NCI-H774 (cell line): ENCODE measurements at regions not wholly inside any gene's neighbourhood (a gene's known extent, or its start where the extent isn't known, plus 50 kb on each side); places are given as distances from the start of the nearest gene placed in this dataset.

Source experiments
- DNase-seq: peaks from one replicate; lab custom pipeline; 2025; lab: John Stamatoyannopoulos, UW

DNA sequence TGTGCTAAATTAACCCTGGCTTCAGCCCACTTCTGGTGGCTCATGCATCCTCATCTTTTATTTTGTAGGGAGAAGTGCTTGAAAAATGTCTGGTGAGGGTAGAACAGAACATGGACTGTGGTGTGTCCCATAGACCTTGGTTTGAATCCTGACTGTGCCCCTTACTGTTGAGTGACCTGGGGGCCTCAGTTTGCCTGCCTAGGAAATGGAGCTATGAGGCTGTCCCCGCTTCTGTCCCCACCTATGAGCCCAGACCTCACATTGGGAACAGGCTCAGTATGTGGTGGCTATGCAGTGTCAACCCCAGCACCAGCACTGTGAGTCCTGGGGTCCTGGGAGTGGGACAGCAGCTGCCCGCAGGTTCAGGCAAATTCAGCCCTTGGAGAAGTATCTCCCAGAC lies 186.3 kb upstream of the GSE1 start:
- no peak for DNase-seq

DNA sequence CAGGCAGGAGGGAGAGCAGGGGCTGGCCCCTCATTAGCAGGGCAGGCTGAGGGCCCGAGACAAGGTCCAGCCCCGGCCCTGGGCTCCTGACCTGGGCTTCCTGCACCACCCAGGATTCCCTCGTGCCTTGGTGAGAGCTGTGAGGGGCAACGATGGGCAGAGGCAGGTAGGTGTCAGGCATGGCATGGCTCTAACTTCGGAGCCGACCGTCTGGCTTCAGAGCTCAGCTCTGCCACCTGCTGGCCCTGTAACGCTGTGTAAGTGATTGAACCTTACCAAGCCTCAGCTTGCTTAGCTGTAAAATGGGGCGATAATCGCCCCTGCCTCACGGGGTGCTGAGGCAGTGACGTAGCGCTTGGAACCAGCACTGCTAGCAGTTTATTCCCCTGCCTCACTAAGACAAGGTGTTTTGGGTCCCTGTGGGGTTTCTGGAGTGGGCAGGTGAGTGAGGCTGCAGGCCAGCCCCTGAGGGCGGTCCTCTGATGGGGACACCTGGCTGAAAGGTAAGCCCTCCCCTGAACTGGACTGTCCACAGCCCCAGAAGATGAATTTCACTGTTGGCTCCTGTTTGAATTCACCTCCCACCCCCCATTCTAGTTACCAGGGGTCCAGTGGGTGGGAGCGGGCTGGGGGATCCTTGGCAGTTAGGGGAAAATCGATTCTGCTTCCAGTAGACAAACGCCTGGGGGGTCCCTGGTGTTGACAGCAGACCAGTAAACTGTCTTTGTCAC lies 184.8 kb upstream of the GSE1 start:
- DNase-seq: no peak

DNA sequence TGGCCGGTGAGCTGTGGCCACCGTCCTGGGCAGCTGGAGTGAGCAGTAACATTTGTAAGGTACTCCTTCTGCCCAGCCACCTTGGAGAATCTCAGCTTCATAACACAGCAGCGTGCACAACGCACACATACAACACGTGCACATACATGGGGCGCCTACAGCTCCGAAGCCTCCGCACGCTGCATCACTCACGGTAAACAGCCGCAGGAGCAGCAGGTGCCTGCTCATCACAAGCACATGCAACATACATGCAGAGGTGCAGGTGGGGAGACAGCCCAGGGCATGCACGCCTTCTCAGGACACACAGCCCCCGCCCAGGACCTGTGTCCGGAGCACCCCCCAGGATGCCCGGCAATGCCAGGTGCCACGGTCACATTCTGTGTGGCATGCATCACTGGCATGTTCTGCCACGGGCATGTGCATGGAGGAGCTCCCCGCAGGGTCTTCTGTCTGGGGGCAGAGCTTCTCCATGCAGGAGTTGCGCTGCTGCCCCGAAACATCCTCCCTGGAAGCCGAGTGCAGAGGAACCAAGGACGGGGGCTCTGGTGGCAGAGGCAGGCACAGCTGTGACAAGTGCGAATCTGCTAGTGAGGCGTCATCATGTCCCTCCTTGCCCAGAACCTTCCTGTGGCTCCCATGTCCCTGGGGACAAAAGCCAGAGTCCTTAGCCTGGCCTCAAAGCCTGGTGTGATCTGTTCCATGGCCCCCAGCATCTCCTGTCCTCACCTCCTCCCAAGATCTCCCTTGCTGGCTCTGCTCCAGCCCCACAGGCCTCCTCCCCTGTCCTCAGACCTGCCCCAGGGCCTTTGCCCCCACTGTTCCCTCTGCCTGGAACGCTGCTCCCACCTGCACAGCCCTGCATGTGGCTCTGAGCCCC lies 184.0 kb upstream of the GSE1 start:
- no peak for DNase-seq

DNA sequence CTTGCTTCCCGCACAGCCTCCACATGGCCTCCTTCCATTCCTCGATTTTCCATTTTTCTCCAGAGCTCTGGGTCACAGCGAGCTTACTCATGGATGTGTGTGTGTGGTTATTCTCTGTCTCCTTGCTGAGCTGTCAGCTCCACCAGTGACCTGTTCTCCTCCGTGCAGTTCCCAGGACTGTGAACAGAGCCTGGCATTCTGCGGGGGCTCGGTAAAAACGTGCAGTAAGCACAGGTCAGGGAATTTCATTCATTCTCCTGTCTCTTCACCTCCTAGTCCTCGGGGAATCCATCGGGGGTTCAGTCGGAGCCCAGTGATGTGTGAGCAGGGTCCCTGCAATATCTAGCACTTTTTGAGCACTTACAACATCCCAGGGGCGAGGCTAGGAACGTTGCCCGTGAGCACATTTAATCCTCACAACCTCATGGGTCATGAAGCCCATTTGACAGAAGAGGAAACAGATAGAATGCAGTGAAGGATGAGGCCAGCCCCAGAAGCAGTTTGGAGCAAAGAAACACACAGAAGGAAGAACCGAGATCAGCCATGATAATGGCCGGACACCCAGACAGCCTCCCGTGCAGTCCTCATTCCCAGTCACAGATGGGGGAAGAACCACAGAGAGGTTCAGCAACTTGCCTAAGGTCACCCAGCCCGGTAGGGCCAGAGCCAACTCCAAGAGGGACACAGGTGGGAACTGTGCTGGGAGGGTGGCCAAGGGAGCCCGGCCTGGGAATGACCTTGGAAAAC lies 183.2 kb upstream of the GSE1 start:
- no peak for DNase-seq

DNA sequence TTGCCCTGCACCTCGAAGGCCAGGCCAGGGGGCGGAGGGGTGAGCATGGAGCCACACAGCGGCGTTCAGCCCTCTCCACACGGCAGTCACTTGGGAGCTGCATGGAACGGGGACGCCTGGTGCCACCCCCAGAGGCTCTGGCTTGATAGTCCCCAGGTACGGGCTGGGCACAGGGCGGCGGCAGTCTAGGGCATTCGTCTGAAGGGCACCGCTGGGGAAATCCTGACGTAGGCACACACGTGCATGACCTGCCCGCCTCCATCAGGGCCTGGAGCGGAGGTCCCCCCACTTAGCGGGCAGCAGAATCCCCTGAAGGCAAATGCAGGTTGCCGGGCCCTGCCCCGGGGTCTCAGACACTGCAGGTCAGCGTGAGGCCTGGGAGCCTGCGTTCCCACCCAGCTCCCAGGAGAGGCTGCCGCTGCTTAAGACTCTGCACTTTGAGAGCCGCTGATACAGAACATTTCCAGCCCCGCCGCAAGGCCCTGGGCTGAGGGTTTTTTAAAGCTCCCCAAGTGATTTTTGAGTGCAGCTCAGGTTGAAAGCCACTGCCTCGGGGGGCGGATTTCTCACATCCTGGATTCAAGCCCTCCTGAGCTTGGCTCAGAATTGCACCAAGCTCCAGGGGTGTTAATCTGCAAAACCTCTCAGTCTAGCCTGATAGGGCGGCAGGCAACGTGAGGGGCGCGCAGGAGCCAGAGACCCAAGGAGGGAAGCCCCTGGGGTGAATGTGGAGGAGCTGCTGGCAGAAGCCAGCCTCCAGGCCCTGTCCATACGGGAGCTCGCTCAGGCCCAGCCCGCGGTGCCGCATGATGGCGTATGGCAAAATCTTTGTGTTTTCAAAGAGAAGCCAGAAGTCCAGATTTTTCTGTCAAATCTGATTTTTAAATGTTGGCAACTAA lies 182.3 kb upstream of the GSE1 start:
- DNase-seq: no peak

DNA sequence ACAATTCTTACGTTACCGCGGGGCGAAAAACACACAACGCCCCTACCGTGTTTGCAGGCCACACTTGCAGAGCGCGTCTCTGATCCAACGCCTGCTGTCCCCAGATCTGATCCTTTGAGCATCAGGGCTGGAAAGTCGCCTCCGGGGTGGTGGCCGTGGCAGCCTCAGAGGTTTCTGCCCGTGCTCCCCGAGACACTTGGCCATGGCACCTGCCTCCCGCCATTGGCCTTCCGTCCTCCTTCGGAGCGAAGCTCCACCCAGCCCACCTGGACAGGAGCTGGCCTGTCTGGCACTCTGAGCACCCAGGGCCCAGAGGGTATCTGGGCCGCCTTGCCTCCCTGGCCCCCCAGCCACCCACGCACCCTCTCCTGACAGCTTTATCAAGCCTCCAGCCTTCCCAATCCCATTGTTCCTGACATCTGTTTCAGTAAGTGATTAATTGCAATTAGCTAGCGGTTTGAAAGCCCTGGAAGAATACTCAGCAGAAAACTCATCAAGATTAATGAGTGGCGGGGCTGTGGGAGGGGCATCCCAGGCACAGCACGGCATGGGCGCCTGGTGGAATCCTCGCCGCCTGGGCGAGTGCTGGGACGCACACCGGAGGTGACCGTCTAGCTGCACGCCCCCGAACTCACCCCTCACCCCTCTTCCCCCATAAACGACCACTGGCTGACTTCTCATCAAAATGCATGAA lies 181.5 kb upstream of the GSE1 start:
- DNase-seq: no peak

DNA sequence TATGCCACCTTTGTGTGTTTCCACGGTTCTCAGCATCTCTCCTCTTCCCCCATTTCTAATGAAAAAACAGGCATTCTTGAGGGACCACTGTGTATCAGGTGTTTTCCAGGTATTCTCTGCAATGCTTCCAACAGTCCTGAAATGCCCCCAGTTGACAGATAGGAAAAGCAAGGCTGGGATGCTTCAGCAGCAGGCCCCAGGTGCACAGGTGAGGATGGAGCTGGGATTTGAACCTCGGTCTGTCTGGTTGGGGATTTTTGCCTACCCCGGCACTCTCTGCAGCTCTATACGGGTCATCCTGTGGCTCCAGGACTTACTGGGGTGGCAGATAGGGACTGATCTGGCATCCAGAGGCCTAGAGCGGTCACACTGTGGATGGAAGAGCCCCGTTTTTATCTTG lies 180.5 kb upstream of the GSE1 start:
- no peak for DNase-seq

DNA sequence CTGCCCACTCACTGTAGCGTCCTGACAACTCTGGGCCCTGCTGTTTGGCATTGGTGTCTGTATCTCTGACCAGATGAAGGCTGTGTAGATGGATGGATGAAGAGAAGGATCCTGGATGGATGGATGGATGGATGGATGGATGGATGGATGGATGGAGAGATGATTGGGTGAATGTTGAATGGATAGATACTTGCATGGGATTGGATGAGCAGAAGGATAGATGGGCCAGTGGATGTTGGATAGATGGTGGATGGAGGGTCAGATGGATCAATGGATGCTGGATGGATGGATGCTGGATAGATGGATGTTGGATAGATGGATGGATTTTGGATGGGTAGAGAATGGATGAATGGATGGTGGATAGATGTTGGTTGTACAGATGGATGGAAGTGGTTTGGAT lies 179.6 kb upstream of the GSE1 start:
- DNase-seq: no peak

DNA sequence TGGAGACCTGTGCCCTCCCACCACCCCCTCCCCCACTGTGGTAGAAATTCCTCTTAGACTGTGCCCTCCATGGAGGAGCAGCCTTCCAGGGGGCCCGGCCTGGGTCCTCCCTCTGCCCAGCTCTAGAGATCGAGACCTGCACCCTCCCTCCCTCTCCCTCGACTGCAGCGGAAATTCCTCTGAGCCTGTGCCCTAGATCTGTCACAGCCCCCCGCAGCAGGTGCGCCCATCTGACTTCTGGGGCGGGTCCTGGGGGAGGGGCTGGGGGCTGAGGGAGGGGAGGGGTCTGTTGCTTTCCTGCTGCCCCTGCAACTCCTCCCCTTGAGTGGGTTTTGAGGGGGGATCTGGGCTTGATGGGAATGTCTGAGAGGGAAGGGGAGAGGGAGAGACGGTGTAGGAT lies 177.8 kb upstream of the GSE1 start:
- no peak for DNase-seq

DNA sequence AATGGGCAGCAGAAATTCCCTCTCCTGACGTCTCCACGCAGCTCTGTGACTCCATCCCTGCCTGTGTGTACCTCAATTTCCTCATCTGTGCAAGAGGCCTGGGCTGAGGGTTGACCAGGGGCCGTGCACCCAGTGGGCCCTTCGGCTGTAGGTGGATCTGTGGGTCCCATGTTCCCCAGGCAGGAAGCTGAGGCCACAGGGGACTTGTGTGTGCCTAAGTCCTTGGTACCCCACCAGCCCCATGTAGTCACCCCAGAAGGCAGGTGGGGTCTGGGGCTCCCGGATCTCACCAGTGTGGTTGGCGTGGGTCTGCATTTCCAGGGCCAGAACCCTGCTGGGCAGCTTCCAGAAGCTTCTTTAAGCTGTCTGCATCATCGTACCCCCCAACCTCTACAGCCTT lies 177.4 kb upstream of the GSE1 start:
- no peak for DNase-seq

DNA sequence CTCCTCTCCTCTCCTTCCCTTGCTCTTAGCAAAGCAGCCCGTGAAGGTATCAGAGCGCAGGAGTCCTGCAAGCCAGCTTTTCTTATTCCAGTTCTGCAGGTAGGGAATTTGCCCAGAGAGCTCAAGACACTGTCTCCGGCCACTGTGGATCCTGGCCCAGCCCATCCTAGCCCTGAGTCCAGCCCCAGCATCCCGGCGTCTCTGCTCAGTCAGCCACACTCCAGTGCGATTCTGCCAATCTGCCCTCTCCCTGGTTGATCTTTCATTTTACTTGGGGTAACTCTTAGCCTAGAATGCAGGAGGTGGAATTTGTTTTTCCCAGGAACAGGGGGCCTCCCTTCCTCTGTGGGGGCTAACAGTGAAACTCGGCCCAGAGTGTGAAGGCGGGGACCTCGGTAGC lies 176.9 kb upstream of the GSE1 start:
- no peak for DNase-seq

DNA sequence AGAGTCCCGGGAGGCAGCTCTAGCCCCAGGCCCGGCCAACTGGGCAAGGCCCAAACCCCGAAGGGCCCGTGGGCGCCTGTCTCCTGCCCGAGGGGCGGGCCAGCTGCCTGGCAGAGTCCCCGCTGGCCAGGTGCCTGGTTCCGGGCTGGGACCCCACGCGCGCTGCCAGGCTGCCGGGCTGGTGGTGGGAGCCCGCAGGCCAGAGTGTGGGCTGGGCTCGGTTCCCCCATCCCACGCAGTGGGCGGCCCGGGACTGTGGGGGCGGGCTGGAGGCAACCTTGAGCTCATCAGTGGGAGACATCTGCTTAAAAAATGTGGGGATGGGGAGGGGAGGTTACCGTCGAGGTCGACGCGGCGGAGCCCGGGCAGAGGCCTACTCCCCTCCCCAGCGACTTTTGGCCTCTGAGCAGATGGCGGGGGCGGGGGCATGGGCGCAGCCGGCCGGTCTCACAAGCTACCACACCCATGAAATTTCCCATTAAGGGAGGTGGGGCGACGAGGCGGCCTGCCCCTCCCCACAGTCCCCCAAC lies 176.4 kb upstream of the GSE1 start:
- no peak for DNase-seq

DNA sequence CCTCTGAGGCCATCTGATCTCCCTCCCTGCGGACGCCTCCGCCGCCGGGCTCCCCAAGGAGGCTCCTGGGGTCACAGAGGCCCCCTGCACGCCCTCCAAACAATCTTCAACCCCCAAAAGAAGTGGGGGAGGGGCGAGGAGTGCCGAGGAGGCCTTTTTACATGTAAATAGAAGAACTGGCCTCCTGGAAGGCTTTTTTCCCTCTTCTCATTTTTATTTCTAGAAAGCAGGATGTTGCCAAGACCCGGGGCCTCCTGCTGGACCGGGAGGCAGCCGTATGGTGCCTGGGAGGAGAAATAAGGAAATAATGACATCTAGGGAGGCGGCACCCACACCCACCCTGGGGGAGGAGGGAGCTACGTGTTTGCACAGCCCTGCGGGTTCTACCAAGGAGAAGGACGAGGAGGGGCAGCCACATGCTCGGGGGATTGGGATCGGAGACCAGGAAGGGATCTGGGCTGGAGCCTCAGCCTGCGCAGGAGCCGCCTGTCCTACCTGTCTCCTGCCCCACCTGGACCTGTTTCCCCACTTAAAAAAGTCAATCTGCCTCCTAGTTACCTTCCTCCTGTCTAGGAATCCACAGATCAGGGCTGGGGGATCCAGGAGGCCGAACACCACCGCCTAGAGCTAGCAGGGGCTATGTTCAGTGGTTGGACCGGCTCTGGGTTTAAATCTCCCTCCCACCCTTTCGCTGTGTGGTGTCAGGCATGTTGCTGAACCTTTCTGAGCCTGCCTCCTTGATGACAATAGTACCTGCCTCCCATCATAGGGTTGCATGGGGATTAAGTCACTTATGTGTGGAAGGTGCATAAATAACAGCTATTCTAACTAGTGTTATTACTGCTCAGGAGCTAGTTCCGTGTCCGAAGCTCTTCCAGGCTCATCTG lies 175.7 kb upstream of the GSE1 start:
- DNase-seq: no peak

DNA sequence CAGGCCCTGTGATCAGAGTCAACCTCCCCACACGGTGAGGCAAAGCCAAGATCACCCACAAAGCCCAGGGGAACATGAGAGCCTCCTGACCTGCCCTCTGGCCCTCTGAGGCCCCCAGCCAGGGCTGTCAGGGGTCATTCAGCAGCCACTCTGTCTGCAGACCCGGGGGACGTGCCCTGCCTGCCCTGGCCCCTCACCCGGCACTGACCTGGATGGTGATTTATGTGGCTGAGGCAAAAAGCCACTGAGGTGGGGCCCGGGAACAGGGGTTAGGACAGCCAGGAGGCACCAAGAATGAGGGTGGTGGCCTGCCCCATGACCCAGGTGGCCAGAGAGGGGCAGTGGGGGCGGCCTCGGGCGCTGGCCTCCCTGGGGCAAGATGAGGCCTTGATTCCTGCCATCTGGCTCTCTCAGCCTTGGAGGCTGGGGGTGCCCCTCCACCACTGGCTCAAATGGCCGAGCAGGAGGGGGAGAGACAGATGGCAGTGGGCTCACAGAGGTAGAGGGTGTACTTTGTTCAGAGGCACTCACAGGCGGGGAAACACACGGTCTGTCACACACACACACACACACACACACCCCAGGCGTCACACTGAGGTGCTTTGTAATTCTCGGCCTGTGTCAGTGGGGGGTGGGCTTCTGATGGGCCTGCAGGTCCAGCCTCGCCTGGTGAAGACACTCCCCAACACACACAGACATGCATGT lies 174.0 kb upstream of the GSE1 start:
- DNase-seq: no peak

DNA sequence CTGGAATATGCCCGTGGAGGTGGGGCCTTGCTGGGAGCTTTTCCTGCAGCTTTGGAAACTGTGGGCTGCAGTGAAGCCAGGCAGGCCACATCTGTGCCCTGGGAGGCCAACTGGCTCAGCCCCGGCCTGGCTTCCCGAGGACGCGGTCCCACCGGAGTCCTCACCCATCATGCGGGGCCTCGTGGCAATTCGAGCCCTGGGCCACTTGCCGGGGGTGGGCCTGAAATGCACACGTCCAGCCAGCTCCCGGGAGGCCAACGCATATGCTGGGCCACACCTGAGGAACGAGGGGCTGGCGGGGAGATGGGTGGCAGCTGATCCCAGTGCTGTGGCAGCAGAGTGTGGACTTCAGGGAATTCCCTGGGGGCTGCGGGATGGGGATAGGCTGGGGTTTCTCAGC lies 172.4 kb upstream of the GSE1 start:
- no peak for DNase-seq

DNA sequence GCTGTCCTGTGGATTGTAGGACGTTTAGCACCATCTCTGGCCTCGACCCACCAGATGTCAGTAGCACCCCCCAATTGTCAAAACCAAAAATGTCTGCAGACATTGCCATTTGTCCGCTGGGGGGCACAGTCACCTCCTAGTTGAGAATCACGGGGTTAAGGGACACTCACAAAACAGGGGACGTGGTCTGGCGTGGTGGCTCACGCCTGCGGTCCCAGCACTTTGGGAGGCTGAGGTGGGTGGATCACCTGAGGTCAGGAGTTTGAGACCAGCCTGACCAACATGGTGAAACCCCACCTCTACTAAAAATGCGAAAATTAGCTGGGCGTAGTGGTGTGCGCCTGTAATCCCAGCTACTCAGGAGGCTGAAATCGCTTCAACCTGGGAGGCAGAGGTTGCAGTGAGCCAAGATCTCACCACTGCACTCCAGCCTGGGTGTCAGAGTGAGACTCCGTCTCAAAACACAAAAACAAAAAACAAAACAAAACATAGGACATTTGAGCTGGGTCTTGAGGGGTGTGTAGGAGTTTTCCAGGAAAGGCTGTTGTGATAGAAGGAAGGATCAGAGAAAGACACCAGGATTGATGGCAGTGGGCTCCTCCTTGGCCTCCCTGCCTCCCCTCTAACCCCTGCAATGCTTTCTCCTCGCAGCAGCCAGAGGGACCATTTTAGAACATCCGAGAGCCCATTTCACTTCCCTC lies 171.8 kb upstream of the GSE1 start:
- DNase-seq: no peak

DNA sequence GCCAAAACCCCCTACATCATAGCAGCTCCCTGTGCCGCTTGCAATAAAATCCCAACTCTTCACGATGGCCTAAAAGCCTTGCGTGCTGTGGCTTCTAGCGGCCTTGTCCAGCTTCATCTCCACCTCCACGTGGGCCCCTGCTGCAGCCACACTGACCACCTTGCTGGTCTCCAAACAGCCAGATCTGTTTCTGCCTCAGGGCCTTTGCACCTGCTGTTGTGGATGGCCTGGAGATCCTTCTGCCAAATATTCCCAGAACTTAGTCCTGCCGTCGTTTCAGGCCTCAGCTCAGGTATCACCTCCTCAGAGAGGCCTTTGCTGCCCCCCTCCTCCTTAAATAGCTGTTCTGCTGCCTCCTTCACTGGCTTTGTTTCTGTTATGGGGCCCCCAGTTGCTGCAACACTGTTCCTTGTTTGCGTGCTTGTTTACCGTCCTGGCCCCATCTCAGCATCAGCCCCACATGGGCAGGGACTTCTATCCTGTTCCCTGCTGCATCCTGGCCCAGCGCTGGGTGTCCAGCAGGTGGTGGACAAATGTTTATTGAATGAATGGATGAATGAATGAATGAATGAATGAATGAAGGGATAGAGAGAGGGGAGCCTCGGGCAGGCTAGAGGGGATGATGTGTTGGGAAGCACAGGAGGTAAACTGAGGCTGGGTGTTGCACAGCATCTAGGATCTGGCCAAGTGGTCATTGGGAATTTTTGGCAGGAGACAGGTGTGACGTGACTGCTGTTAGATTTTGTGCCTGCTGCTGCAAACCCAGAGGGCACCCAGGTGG lies 171.0 kb upstream of the GSE1 start:
- no peak for DNase-seq

DNA sequence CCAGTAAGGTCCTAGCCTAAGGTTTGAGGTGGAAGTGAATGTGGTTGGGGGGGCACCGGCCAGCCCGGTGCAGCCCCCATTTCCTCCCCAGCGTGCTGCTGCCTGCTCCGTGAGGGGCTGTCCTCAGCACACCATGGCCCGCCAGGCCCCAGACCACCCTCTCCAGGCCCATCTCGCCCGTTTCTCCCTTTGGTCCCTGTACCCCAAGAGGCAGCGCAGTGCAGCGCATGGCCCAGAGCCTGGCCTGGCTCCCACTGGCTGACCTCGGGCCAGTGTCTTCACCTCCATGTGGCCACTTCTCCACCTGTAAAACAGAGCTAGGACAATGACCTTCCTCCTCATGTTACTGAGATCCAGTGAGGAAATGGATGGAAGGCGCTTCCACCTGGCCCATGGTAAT lies 170.0 kb upstream of the GSE1 start:
- no peak for DNase-seq
